ENCODE measurements at regions not wholly inside any gene's neighbourhood (a gene's known extent, or its start where the extent isn't known, plus 50 kb on each side); places are given as distances from the start of the nearest gene placed in this dataset.

- no peak for TF ChIP-seq YY1 (IDR thresholded peaks at IDR 0.05; ENCODE audit: insufficient read depth, insufficient read length)
- TF ChIP-seq ZNF274 (IDR thresholded peaks at IDR 0.05; ENCODE audit: low read depth, low read length): no peak
- TF ChIP-seq SUZ12 (IDR thresholded peaks at IDR 0.05; ENCODE audit: extremely low read depth, insufficient read depth, insufficient read length): no peak
These were observed 602.0 kb downstream of the TBL1XR1 start for GRCh38 chr3:176595307-176595706.
